ENCODE measurements at regions not wholly inside any gene's neighbourhood (a gene's known extent, or its start where the extent isn't known, plus 50 kb on each side); places are given as distances from the start of the nearest gene placed in this dataset.

GRCh38 chr4:38601916-38602291, 62.1 kb upstream of the KLF3 start:
- no peak for DNase-seq (ENCODE audit: low read depth)

- no peak for DNase-seq (ENCODE audit: low read depth)
Measured at GRCh38 chr4:38603652-38604051, 60.3 kb upstream of the KLF3 start.

GRCh38 chr4:38605181-38605752, 58.7 kb upstream of the KLF3 start:
- DNase-seq (ENCODE audit: low read depth), result no peak

GRCh38 chr4:38605753-38606586, 58.0 kb upstream of the KLF3 start:
- DNase-seq (ENCODE audit: low read depth), result no peak

GRCh38 chr4:38606587-38606905, 57.5 kb upstream of the KLF3 start:
- no peak for DNase-seq (ENCODE audit: low read depth)

GRCh38 chr4:38609614-38610013, 54.4 kb upstream of the KLF3 start:
- DNase-seq (ENCODE audit: low read depth), result no peak

- no peak for DNase-seq (ENCODE audit: low read depth)
Measured at GRCh38 chr4:38610521-38610920, 53.5 kb upstream of the KLF3 start.

- no peak for DNase-seq (ENCODE audit: low read depth)
Measured at GRCh38 chr4:38610966-38611431, 53.0 kb upstream of the KLF3 start.

GRCh38 chr4:38611676-38612075, 52.3 kb upstream of the KLF3 start:
- DNase-seq (ENCODE audit: low read depth), result no peak

GRCh38 chr4:38612646-38613414, 51.2 kb upstream of the KLF3 start:
- no peak for DNase-seq (ENCODE audit: low read depth)

All from stimulated activated CD4-positive, alpha-beta T cell treated with anti-CD3 and anti-CD28 coated beads, Interleukin-2, amount 100 ng/mL, for 4 hours (primary cell).